HUES64 (cell line): ENCODE measurements at regions not wholly inside any gene's neighbourhood (a gene's known extent, or its start where the extent isn't known, plus 50 kb on each side); places are given as distances from the start of the nearest gene placed in this dataset.

Experiments used
- H3K27ac ChIP-seq: 2 replicates; pipeline ENCODE4 v1.7.0; 2013; ENCODE audit warnings: low read depth, low read length, inconsistent platforms
- H3K27me3 ChIP-seq: 2 replicates; pipeline ENCODE4 v1.6.1; 2013; ENCODE audit warnings: mild to moderate bottlenecking, low read length; ENCODE audit not compliant: insufficient read depth
- H3K36me3 ChIP-seq: 2 replicates; pipeline ENCODE4 v1.6.1; 2013; ENCODE audit warnings: mild to moderate bottlenecking, low read length; ENCODE audit not compliant: insufficient read depth
- H3K4me1 ChIP-seq: 2 replicates; pipeline ENCODE4 v1.6.1; 2013; ENCODE audit warnings: mild to moderate bottlenecking, low read length, moderate library complexity; ENCODE audit not compliant: insufficient read depth
- H3K4me3 ChIP-seq: 2 replicates; pipeline ENCODE4 v1.5.1; 2013; ENCODE audit warnings: mild to moderate bottlenecking, low read length, moderate library complexity
- H3K9ac ChIP-seq: 2 replicates; pipeline ENCODE4 v1.6.1; 2013; ENCODE audit warnings: mild to moderate bottlenecking, low read depth, low read length
- H3K9me3 ChIP-seq: 2 replicates; pipeline ENCODE4 v1.6.1; 2013; ENCODE audit warnings: low read depth, low read length; ENCODE audit not compliant: insufficient read depth
- WGBS: fragments of 150-250, 120-280 bp; methylation state at CpG from one replicate; pipeline ENCODE4 v1.1.7; 2013; ENCODE audit warnings: missing lambda C conversion rate; 5-methylcytosine and 5-hydroxymethylcytosine counted together

- no peak overlapping the region for H3K4me3 ChIP-seq
- H3K27ac ChIP-seq, result no peak overlapping the region
- no peaks in the 10 kb centered on the region for H3K36me3 ChIP-seq
- WGBS, result 100% methylated on average over 1 of the region's 1 CpG
- no peak overlapping the region for H3K9ac ChIP-seq
- no peaks in the 10 kb centered on the region for H3K4me1 ChIP-seq
- no peaks in the 10 kb centered on the region for H3K27me3 ChIP-seq
- H3K9me3 ChIP-seq, result no peaks in the 10 kb centered on the region
Observed at GRCh38 chr18:56315363-56315762, 323.0 kb downstream of the TXNL1 start.

- no peak overlapping the region for H3K27ac ChIP-seq
- H3K9me3 ChIP-seq, result no peaks in the 10 kb centered on the region
- H3K9ac ChIP-seq, result no peak overlapping the region
- H3K4me1 ChIP-seq, result no peaks in the 10 kb centered on the region
- H3K4me3 ChIP-seq, result no peak overlapping the region
- no peaks in the 10 kb centered on the region for H3K27me3 ChIP-seq
- H3K36me3 ChIP-seq, result no peaks in the 10 kb centered on the region
- 100% methylated on average over 1 of the region's 1 CpG for WGBS
Observed at GRCh38 chr18:56314396-56314795, 324.0 kb downstream of the TXNL1 start.

GRCh38 chr18:56312551-56313335, 325.6 kb downstream of the TXNL1 start:
- Histone ChIP-seq H3K27me3 (no peaks in the 10 kb centered on the region), H3K9me3 (no peaks in the 10 kb centered on the region), H3K27ac (no peak overlapping the region), H3K9ac (no peak overlapping the region), H3K4me1 (no peaks in the 10 kb centered on the region), H3K36me3 (no peaks in the 10 kb centered on the region), H3K4me3 (no peak overlapping the region)
- 92% methylated on average over 5 of the region's 5 CpGs for WGBS

- Histone ChIP-seq H3K36me3 (no peaks in the 10 kb centered on the region), H3K9me3 (no peaks in the 10 kb centered on the region), H3K9ac (no peak overlapping the region), H3K27ac (no peak overlapping the region), H3K4me1 (peaks cover 4% of the 10 kb centered on the region; the same call in 1 of the 2 replicates), H3K27me3 (no peaks in the 10 kb centered on the region), H3K4me3 (no peak overlapping the region)
- WGBS, result 100% methylated on average over 1 of the region's 2 CpGs
Observed at GRCh38 chr18:56309104-56309503, 329.3 kb downstream of the TXNL1 start.

GRCh38 chr18:56307354-56308170, 330.8 kb downstream of the TXNL1 start:
- Histone ChIP-seq H3K36me3 (no peaks in the 10 kb centered on the region), H3K9me3 (no peaks in the 10 kb centered on the region), H3K4me1 (peaks cover 4% of the 10 kb centered on the region; the same call in 1 of the 2 replicates), H3K27me3 (no peaks in the 10 kb centered on the region), H3K9ac (no peak overlapping the region), H3K27ac (no peak overlapping the region), H3K4me3 (no peak overlapping the region)
- 85% methylated on average over 3 of the region's 4 CpGs for WGBS

GRCh38 chr18:56306797-56307196, 331.6 kb downstream of the TXNL1 start:
- no peak overlapping the region for H3K27ac ChIP-seq
- H3K36me3 ChIP-seq, result no peaks in the 10 kb centered on the region
- H3K4me3 ChIP-seq, result no peak overlapping the region
- WGBS, result no CpG with 5 or more reads among the region's 1 CpG
- peaks cover 4% of the 10 kb centered on the region; the same call in 1 of the 2 replicates for H3K4me1 ChIP-seq
- H3K9ac ChIP-seq, result no peak overlapping the region
- no peaks in the 10 kb centered on the region for H3K9me3 ChIP-seq
- no peaks in the 10 kb centered on the region for H3K27me3 ChIP-seq

GRCh38 chr18:56305583-56305982, 332.8 kb downstream of the TXNL1 start:
- Histone ChIP-seq H3K4me3 (no peak overlapping the region), H3K27ac (no peak overlapping the region), H3K27me3 (no peaks in the 10 kb centered on the region), H3K9ac (no peak overlapping the region), H3K36me3 (no peaks in the 10 kb centered on the region), H3K9me3 (no peaks in the 10 kb centered on the region), H3K4me1 (peaks cover 7% of the 10 kb centered on the region; the same call in 1 of the 2 replicates)

- Histone ChIP-seq H3K4me1 (peaks cover 7% of the 10 kb centered on the region; the same call in 1 of the 2 replicates), H3K27ac (no peak overlapping the region), H3K36me3 (no peaks in the 10 kb centered on the region), H3K9me3 (no peaks in the 10 kb centered on the region), H3K9ac (no peak overlapping the region), H3K4me3 (no peak overlapping the region), H3K27me3 (no peaks in the 10 kb centered on the region)
- 93% methylated on average over 11 of the region's 11 CpGs for WGBS
Observed at GRCh38 chr18:56302156-56302555, 336.2 kb downstream of the TXNL1 start.

- no peak overlapping the region for H3K27ac ChIP-seq
- no peak overlapping the region for H3K4me3 ChIP-seq
- no peaks in the 10 kb centered on the region for H3K27me3 ChIP-seq
- peaks cover 3% of the 10 kb centered on the region; the same call in 1 of the 2 replicates for H3K4me1 ChIP-seq
- no CpG with 5 or more reads among the region's 1 CpG for WGBS
- no peaks in the 10 kb centered on the region for H3K9me3 ChIP-seq
- no peak overlapping the region for H3K9ac ChIP-seq
- H3K36me3 ChIP-seq, result no peaks in the 10 kb centered on the region
Observed at GRCh38 chr18:56299740-56300139, 338.7 kb downstream of the TXNL1 start.

- Histone ChIP-seq H3K4me1 (peaks cover 3% of the 10 kb centered on the region; the same call in 1 of the 2 replicates), H3K27ac (no peak overlapping the region), H3K27me3 (no peaks in the 10 kb centered on the region), H3K9ac (no peak overlapping the region), H3K9me3 (no peaks in the 10 kb centered on the region), H3K4me3 (no peak overlapping the region), H3K36me3 (no peaks in the 10 kb centered on the region)
- 88% methylated on average over 1 of the region's 1 CpG for WGBS
Observed at GRCh38 chr18:56298935-56299334, 339.5 kb downstream of the TXNL1 start.

GRCh38 chr18:56296381-56296780, 342.0 kb downstream of the TXNL1 start:
- Histone ChIP-seq H3K4me1 (peaks cover 3% of the 10 kb centered on the region; the same call in 1 of the 2 replicates), H3K36me3 (no peaks in the 10 kb centered on the region), H3K27me3 (no peaks in the 10 kb centered on the region), H3K9me3 (no peaks in the 10 kb centered on the region), H3K4me3 (no peak overlapping the region), H3K27ac (no peak overlapping the region), H3K9ac (no peak overlapping the region)
- 95% methylated on average over 2 of the region's 3 CpGs for WGBS
